Naive thymus-derived CD8-positive, alpha-beta T cell (primary cell): ENCODE measurements at regions not wholly inside any gene's neighbourhood (a gene's known extent, or its start where the extent isn't known, plus 50 kb on each side); places are given as distances from the start of the nearest gene placed in this dataset.

Experiments
- ATAC-seq, 2 donors: fragments of 150-1000 bp; cut with Tn5 transposase in 1 of 2; sonication (Bioruptor Pico), chemical (Tn5 transposase) in 1 of 2; 1 replicate in 1 of 2; 2 replicates in 1 of 2; pipeline ENCODE4 v1.10.0; 2021; ENCODE audit warnings: mild to moderate bottlenecking in 2 of 2, moderate library complexity in 2 of 2
- POLR2A ChIA-PET: fragments of 350-600 bp; sonication (Branson Sonifier 250); formaldehyde crosslinking; loops from one replicate; lab custom pipeline; 2021; ENCODE audit warnings: antibody characterized with exemption; lab: Charles Lee
- DNase-seq, 10 donors: peaks; one replicate each; pipeline versions ENCODE4 v3.0.0 to v3.0.0-alpha.2; 2020 to 2022
- H3K27ac Mint-ChIP-seq, 10 donors: one replicate each; pipeline ENCODE4 v1.8.0; 2020 to 2022; ENCODE audit warnings: mild to moderate bottlenecking in 10 of 10, mixed read lengths in 10 of 10, moderate library complexity in 4 of 10, inconsistent platforms in 1 of 10
- H3K27me3 Mint-ChIP-seq, 5 donors: one replicate each; pipeline ENCODE4 v1.8.0; 2021 to 2022; ENCODE audit warnings: mixed read lengths in 5 of 5
- H3K36me3 Mint-ChIP-seq, 3 donors: one replicate each; pipeline ENCODE4 v1.8.0; 2020 to 2022; ENCODE audit warnings: mixed read lengths in 3 of 3, mild to moderate bottlenecking in 2 of 3, inconsistent platforms in 1 of 3
- H3K4me1 Mint-ChIP-seq, 4 donors: one replicate each; pipeline ENCODE4 v1.8.0; 2021 to 2022; ENCODE audit warnings: mixed read lengths in 4 of 4
- H3K4me3 Mint-ChIP-seq, 10 donors: one replicate each; pipeline ENCODE4 v1.8.0; 2020 to 2022; ENCODE audit warnings: mild to moderate bottlenecking in 10 of 10, mixed read lengths in 10 of 10, moderate library complexity in 6 of 10, inconsistent platforms in 1 of 10
- H3K9me3 Mint-ChIP-seq, 9 donors: one replicate each; pipeline ENCODE4 v1.8.0; 2020 to 2022; ENCODE audit warnings: mixed read lengths in 9 of 9, mild to moderate bottlenecking in 3 of 9, inconsistent platforms in 1 of 9, moderate library complexity in 1 of 9

GRCh38 chr14:78081245-78081644 is 88.9 kb upstream of the NRXN3 start:
- no peak overlapping the region for H3K4me3 Mint-ChIP-seq
- no peak for DNase-seq
- ATAC-seq = no peak
- no peaks in the 10 kb centered on the region for H3K4me1 Mint-ChIP-seq
- POLR2A ChIA-PET = no interaction called here
- peaks cover 0 to 2% (median 0%) of the 10 kb centered on the region in 9 donors for H3K9me3 Mint-ChIP-seq
- no peak overlapping the region for H3K27ac Mint-ChIP-seq
- peaks cover 0 to 12% (median 3%) of the 10 kb centered on the region in 5 donors for H3K27me3 Mint-ChIP-seq
- H3K36me3 Mint-ChIP-seq = no peaks in the 10 kb centered on the region

- POLR2A ChIA-PET = no interaction called here
- Mint-ChIP-seq H3K9me3 (peaks cover 0 to 2% (median 0%) of the 10 kb centered on the region in 9 donors), H3K4me3 (no peak overlapping the region), H3K4me1 (no peaks in the 10 kb centered on the region), H3K27me3 (peaks cover 0 to 12% (median 3%) of the 10 kb centered on the region in 5 donors), H3K27ac (no peak overlapping the region), H3K36me3 (no peaks in the 10 kb centered on the region)
- no peak for ATAC-seq
- DNase-seq = no peak
Measured at GRCh38 chr14:78083837-78084236, 86.3 kb upstream of the NRXN3 start.

GRCh38 chr14:78086342-78086741 is 83.8 kb upstream of the NRXN3 start:
- Mint-ChIP-seq H3K36me3 (no peaks in the 10 kb centered on the region), H3K27ac (no peak overlapping the region), H3K4me1 (no peaks in the 10 kb centered on the region), H3K9me3 (no peaks in the 10 kb centered on the region), H3K4me3 (no peak overlapping the region), H3K27me3 (peaks cover 2 to 21% (median 7%) of the 10 kb centered on the region in 5 donors)
- POLR2A ChIA-PET = no interaction called here
- ATAC-seq (no peak), DNase-seq (no peak)

- no peak overlapping the region for H3K27ac Mint-ChIP-seq
- no peaks in the 10 kb centered on the region for H3K9me3 Mint-ChIP-seq
- DNase-seq (no peak), ATAC-seq (no peak)
- no peaks in the 10 kb centered on the region for H3K36me3 Mint-ChIP-seq
- POLR2A ChIA-PET = no interaction called here
- no peaks in the 10 kb centered on the region for H3K4me1 Mint-ChIP-seq
- peaks cover 0 to 33% (median 7%) of the 10 kb centered on the region in 5 donors for H3K27me3 Mint-ChIP-seq
- no peak overlapping the region for H3K4me3 Mint-ChIP-seq
Measured at GRCh38 chr14:78088916-78089315, 81.3 kb upstream of the NRXN3 start.

- POLR2A ChIA-PET = no interaction called here
- Mint-ChIP-seq H3K4me3 (no peak overlapping the region), H3K36me3 (no peaks in the 10 kb centered on the region)
Measured at GRCh38 chr14:78090864-78091263, 79.3 kb upstream of the NRXN3 start.

GRCh38 chr14:78091361-78091760 is 78.8 kb upstream of the NRXN3 start:
- Mint-ChIP-seq H3K9me3 (peaks cover 0 to 2% (median 0%) of the 10 kb centered on the region in 9 donors), H3K36me3 (no peaks in the 10 kb centered on the region)

More at GRCh38 chr14:78090864-78091263, 79.3 kb upstream of the NRXN3 start:
- ATAC-seq (no peak), DNase-seq (no peak)
- no peaks in the 10 kb centered on the region for H3K4me1 Mint-ChIP-seq
- H3K27ac Mint-ChIP-seq = no peak overlapping the region
- peaks cover 0 to 33% (median 7%) of the 10 kb centered on the region in 5 donors for H3K27me3 Mint-ChIP-seq
- no peaks in the 10 kb centered on the region for H3K9me3 Mint-ChIP-seq

GRCh38 chr14:78092040-78092439 is 78.1 kb upstream of the NRXN3 start:
- Mint-ChIP-seq H3K4me3 (no peak overlapping the region), H3K27ac (no peak overlapping the region), H3K27me3 (peaks cover 0 to 33% (median 7%) of the 10 kb centered on the region in 5 donors), H3K36me3 (no peaks in the 10 kb centered on the region), H3K4me1 (no peaks in the 10 kb centered on the region), H3K9me3 (peaks cover 0 to 4% (median 0%) of the 10 kb centered on the region in 9 donors)
- POLR2A ChIA-PET = no interaction called here
- ATAC-seq = no peak
- DNase-seq = no peak

More at GRCh38 chr14:78091361-78091760, 78.8 kb upstream of the NRXN3 start:
- ATAC-seq = no peak
- H3K27me3 Mint-ChIP-seq = peaks cover 0 to 33% (median 7%) of the 10 kb centered on the region in 5 donors
- H3K4me1 Mint-ChIP-seq = no peaks in the 10 kb centered on the region
- H3K27ac Mint-ChIP-seq = no peak overlapping the region
- no peak for DNase-seq
- POLR2A ChIA-PET = no interaction called here
- H3K4me3 Mint-ChIP-seq = no peak overlapping the region

- no peak for DNase-seq
- Mint-ChIP-seq H3K27me3 (peaks cover 3 to 31% (median 6%) of the 10 kb centered on the region in 5 donors), H3K4me1 (no peaks in the 10 kb centered on the region), H3K4me3 (no peak overlapping the region), H3K27ac (peak overlapping the region in 1 of 10 donors; percentile 41), H3K9me3 (peaks cover 0 to 2% (median 0%) of the 10 kb centered on the region in 9 donors), H3K36me3 (no peaks in the 10 kb centered on the region)
- ATAC-seq = no peak
- POLR2A ChIA-PET = no interaction called here
Measured at GRCh38 chr14:78103271-78103670, 66.9 kb upstream of the NRXN3 start.

- Mint-ChIP-seq H3K27ac (no peak overlapping the region), H3K36me3 (no peaks in the 10 kb centered on the region), H3K9me3 (peaks cover 0 to 3% (median 0%) of the 10 kb centered on the region in 9 donors), H3K4me3 (no peak overlapping the region), H3K27me3 (peaks cover 2 to 31% (median 6%) of the 10 kb centered on the region in 5 donors), H3K4me1 (no peaks in the 10 kb centered on the region)
- no peak for DNase-seq
- POLR2A ChIA-PET = no interaction called here
- ATAC-seq = no peak
Measured at GRCh38 chr14:78104160-78104559, 66.0 kb upstream of the NRXN3 start.

GRCh38 chr14:78104655-78105054 is 65.5 kb upstream of the NRXN3 start:
- H3K36me3 Mint-ChIP-seq = no peaks in the 10 kb centered on the region
- POLR2A ChIA-PET = no interaction called here
- H3K4me3 Mint-ChIP-seq = no peak overlapping the region
- peaks cover 2 to 31% (median 6%) of the 10 kb centered on the region in 5 donors for H3K27me3 Mint-ChIP-seq
- no peak overlapping the region for H3K27ac Mint-ChIP-seq
- peaks cover 0 to 3% (median 0%) of the 10 kb centered on the region in 9 donors for H3K9me3 Mint-ChIP-seq
- H3K4me1 Mint-ChIP-seq = no peaks in the 10 kb centered on the region
- DNase-seq (no peak), ATAC-seq (no peak)

GRCh38 chr14:78106381-78106780 is 63.8 kb upstream of the NRXN3 start:
- ATAC-seq (no peak), DNase-seq (no peak)
- no peaks in the 10 kb centered on the region for H3K36me3 Mint-ChIP-seq
- H3K4me1 Mint-ChIP-seq = no peaks in the 10 kb centered on the region
- H3K27ac Mint-ChIP-seq = no peak overlapping the region
- H3K4me3 Mint-ChIP-seq = no peak overlapping the region
- POLR2A ChIA-PET = no interaction called here
- H3K27me3 Mint-ChIP-seq = peaks cover 2 to 19% (median 2%) of the 10 kb centered on the region in 5 donors
- peaks cover 0 to 3% (median 0%) of the 10 kb centered on the region in 9 donors for H3K9me3 Mint-ChIP-seq

GRCh38 chr14:78107166-78107565 is 63.0 kb upstream of the NRXN3 start:
- DNase-seq = no peak
- POLR2A ChIA-PET = no interaction called here
- no peak overlapping the region for H3K4me3 Mint-ChIP-seq
- no peak overlapping the region for H3K27ac Mint-ChIP-seq
- peaks cover 0 to 3% (median 0%) of the 10 kb centered on the region in 9 donors for H3K9me3 Mint-ChIP-seq
- H3K4me1 Mint-ChIP-seq = no peaks in the 10 kb centered on the region
- no peaks in the 10 kb centered on the region for H3K36me3 Mint-ChIP-seq
- H3K27me3 Mint-ChIP-seq = peaks cover 0 to 17% (median 2%) of the 10 kb centered on the region in 5 donors
- no peak for ATAC-seq

- ATAC-seq = no peak
- peaks cover 0 to 4% (median 0%) of the 10 kb centered on the region in 3 donors for H3K36me3 Mint-ChIP-seq
- POLR2A ChIA-PET = no interaction called here
- no peak overlapping the region for H3K27ac Mint-ChIP-seq
- peaks cover 0 to 10% (median 2%) of the 10 kb centered on the region in 9 donors for H3K9me3 Mint-ChIP-seq
- H3K4me1 Mint-ChIP-seq = no peaks in the 10 kb centered on the region
- no peak for DNase-seq
- no peak overlapping the region for H3K4me3 Mint-ChIP-seq
- H3K27me3 Mint-ChIP-seq = peaks cover 0 to 20% (median 10%) of the 10 kb centered on the region in 5 donors
Measured at GRCh38 chr14:78119440-78119839, 50.7 kb upstream of the NRXN3 start.
